ENCODE measurements at regions not wholly inside any gene's neighbourhood (a gene's known extent, or its start where the extent isn't known, plus 50 kb on each side); places are given as distances from the start of the nearest gene placed in this dataset.

GRCh38 chr14:38824706-38825105 is 278.3 kb downstream of the SEC23A start:
- TF ChIP-seq CTCF (IDR thresholded peaks at IDR 0.05; ENCODE audit: low read depth, low read length) (no peak), EZH2phosphoT487 (IDR thresholded peaks at IDR 0.05; ENCODE audit: low read depth) (no peak)

All from OCI-LY3 (cell line).